ENCODE measurements at regions not wholly inside any gene's neighbourhood (a gene's known extent, or its start where the extent isn't known, plus 50 kb on each side); places are given as distances from the start of the nearest gene placed in this dataset.

DNA sequence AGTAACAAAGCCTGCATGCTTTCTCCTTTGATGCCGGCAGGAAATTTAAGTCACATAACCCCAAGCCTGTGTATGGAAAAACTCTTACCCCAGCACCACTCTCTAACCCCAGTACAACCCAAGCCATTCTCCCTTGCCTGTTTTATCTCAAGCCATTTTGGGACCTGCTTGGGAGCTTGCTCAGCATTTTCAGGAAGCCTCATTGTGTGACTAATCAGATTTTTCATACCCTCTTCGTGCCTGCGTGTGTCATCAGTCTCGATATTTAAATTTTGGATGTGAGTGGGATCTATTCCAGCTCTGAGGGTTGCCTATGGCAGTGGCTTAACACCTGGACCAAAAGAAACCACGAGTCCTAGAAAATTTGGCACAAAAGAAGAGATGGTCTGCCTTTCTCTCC lies 426.2 kb downstream of the SQOR start:
- TF ChIP-seq, protein P1, sequence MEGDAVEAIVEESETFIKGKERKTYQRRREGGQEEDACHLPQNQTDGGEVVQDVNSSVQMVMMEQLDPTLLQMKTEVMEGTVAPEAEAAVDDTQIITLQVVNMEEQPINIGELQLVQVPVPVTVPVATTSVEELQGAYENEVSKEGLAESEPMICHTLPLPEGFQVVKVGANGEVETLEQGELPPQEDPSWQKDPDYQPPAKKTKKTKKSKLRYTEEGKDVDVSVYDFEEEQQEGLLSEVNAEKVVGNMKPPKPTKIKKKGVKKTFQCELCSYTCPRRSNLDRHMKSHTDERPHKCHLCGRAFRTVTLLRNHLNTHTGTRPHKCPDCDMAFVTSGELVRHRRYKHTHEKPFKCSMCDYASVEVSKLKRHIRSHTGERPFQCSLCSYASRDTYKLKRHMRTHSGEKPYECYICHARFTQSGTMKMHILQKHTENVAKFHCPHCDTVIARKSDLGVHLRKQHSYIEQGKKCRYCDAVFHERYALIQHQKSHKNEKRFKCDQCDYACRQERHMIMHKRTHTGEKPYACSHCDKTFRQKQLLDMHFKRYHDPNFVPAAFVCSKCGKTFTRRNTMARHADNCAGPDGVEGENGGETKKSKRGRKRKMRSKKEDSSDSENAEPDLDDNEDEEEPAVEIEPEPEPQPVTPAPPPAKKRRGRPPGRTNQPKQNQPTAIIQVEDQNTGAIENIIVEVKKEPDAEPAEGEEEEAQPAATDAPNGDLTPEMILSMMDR (IDR thresholded peaks at IDR 0.05) = no peak
- H3K27ac ChIP-seq = no peak overlapping the region
- H3K4me3 ChIP-seq = no peak overlapping the region
- no peak for DNase-seq (ENCODE audit: low spot score)

DNA sequence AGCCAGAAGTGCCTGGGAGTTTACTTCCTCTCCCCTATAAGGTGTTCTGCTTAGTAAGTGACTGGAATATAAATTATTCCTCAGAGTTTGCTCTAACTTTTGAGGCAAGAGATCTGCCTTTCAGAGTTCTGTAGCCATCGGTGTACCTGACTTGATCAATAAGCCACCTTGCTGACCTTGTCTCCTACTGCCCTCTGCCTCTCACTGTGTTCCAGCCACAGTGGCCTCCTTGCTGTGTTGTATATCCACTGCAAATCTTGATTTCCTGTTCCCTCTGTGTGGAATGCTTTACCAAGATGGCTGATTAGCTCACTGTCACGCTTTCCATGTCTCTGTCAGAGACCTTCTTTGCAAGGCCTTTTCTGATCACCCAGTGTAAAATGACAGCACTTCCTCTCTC lies 442.4 kb downstream of the SQOR start:
- Histone ChIP-seq H3K4me3 (no peak overlapping the region), H3K27ac (no peak overlapping the region)
- DNase-seq (ENCODE audit: low spot score) = no peak
- TF ChIP-seq, protein P1 (IDR thresholded peaks at IDR 0.05) = no peak

DNA sequence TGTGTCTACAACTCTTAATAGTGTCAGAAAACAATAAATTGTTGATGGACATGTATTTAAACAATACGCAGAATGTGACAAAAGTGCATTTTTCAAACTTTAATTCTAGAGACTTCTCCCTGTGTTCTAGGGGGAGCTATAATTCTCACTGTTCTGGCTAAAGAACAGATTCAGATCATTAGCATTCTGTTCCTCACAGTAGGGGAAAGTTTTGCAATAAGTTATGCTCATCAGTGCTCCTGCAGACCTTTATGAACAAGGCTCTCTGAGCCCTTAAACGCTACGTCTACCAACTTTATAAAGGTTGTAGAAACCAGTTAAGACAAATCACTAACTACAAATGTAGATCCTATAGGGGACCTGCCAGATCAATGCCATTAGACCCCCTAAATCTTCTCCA lies 444.2 kb downstream of the SQOR start:
- no peak overlapping the region for H3K27ac ChIP-seq
- TF ChIP-seq, protein P1 (IDR thresholded peaks at IDR 0.05) = no peak
- DNase-seq (ENCODE audit: low spot score) = no peak
- H3K4me3 ChIP-seq = no peak overlapping the region

DNA sequence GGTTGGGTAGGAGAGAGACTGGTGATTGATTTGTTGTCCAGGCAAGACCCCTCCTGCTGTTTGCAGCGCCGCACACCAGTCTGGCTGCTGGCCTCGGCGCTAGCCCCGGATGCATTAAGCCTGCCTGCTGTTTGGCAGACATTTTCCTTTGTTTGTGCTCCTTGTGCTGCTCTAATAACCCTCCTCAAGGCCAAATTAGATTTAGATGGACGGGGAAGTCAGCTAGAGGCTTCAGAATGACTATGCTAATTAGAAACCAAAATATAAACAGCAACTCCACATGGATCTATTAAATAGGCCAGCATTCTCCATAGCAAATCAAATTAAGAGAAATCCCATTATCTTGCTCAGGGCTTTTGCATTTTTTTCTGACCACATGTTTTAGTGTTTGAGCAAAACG lies 445.2 kb downstream of the SQOR start:
- Histone ChIP-seq H3K4me3 (no peak overlapping the region), H3K27ac (no peak overlapping the region)
- TF ChIP-seq, protein P1 (IDR thresholded peaks at IDR 0.05) = no peak
- DNase-seq (ENCODE audit: low spot score) = no peak

DNA sequence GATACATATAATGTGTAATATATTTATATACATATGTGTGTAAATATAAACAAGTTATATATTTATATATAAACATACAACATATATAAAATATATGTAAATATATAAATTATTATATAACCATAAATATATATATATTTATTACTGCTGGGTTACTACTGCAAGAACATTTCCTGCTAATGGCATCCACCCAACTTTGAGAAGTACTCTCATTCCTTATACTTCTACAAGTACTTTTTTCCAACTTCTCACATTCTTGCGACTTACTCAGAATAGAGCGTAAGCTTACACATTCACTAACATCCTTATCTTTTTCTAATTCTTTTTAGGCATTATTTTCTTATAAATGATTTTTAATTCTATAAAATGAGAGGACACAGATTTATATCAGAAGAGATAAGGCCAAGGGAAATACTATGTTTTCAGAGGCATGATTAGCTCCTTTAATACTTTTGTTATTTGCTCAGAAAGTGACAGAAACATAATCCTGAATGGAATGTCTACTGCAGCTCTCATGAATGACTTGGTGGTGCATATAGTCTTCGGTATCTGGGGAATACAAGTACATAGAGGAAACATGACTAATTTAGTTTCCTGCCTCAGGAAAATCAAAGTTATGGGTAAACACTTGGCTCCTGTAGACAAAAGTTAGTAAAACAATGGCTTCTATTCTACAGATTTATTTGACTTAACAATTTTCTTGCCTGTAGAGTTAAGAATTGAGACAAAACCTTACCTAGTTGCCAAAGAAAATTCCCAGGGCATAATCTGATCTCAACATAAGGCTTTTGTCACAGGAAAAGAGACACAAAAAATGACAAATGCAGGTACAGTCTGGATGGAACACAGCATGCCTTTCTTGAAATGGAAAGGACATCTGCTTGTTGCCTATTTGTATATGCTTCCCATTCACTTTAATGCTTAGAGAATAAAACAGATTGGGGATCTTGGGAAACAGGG lies 453.9 kb downstream of the SQOR start:
- no peak overlapping the region for H3K4me3 ChIP-seq
- DNase-seq (ENCODE audit: low spot score) = no peak
- TF ChIP-seq, protein P1 (IDR thresholded peaks at IDR 0.05) = no peak
- H3K27ac ChIP-seq = no peak overlapping the region

DNA sequence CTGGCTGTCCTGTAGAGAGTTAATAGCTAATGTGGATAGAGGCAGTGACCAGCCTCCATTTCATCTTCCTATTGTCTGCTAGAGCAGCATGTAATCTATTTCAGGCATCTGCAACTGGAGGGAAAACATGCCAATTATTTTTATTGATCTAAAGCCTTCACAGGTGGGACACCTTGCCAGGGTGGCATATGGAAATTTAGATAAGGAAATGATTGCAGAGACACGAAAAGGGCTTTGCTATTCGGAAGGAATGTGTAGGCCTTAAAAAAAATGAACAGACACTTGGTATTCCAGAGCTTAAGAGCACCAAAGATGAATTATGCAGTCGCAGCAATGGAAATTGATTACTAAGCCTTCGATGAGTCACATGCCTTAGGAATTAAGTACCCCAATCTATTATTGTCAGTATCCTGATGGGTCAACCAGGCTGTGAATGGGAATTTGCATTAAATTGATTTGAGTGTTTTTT lies 454.7 kb downstream of the SQOR start:
- Histone ChIP-seq H3K4me3 (no peak overlapping the region), H3K27ac (no peak overlapping the region)
- TF ChIP-seq, protein P1 (IDR thresholded peaks at IDR 0.05) = no peak
- no peak for DNase-seq (ENCODE audit: low spot score)

Data from coronary artery (tissue), 2 donors.